Activated naive CD4-positive, alpha-beta T cell treated with anti-CD3 and anti-CD28 coated beads, Interleukin-2, amount 50 U/mL, for 16 hours (primary cell): ENCODE measurements at regions not wholly inside any gene's neighbourhood (a gene's known extent, or its start where the extent isn't known, plus 50 kb on each side); places are given as distances from the start of the nearest gene placed in this dataset.

Source experiments
- DNase-seq: peaks from one replicate; pipeline ENCODE4 v3.0.0-alpha.2; 2020

DNA sequence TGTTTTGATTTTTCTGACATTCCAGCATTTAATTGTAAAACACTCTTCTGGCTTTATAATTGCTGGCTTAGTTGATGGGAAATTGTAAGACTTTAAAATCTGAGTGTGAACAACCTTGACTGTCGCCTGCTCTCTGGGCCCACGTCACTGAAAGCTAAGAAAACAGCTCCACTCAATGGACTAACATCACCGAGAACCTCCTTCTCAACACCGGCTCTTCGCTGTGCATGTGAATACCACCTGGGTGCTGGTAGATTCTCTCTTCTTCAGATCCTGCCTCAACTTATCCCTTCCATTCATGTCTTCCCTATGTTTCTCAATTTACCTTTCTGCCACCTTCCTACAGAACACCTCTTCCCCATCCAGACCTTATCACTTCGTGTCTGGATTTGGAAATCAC, 523.1 kb upstream of the ID2 start:
- no peak for DNase-seq

DNA sequence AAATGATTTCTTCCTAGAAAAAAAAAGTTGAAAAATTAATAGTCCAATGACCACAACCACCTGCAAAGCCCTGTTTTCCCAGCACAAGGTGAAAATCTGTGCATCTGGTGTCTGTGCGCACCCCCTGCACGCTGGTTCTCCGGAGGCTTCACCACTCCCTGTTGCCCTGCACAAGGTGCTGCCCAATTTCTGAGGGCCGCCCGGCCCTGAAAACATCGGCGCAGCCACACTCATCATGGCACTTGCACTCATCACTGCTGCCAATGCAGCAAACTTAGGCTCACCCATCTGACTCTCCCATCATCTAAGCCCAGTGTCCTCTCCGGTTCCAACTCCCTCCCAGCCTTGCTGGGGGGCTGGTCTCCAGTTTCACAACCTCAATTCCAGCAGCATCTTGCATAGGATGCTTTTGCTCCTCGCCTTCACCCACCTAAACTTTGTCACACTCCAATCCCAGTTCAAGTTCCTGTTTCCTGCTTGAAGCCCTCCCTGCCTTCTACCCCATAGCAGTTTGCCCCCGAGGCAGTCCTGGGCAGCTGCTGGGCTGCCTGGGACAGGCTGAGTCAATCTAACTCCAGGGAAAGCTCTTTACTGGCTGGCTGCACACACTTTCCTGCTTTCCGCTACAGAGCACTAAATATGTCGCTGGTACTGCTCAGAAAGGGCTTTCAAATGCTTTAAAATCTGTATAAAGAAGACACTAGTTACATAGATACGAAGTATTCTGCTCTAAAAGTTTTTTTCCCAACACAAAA, 522.5 kb upstream of the ID2 start:
- DNase-seq = no peak

- no peak for DNase-seq
These were observed 521.8 kb upstream of the ID2 start for GRCh38 chr2:8159966-8160603.

GRCh38 chr2:8160959-8161358, 520.9 kb upstream of the ID2 start:
- no peak for DNase-seq

DNA sequence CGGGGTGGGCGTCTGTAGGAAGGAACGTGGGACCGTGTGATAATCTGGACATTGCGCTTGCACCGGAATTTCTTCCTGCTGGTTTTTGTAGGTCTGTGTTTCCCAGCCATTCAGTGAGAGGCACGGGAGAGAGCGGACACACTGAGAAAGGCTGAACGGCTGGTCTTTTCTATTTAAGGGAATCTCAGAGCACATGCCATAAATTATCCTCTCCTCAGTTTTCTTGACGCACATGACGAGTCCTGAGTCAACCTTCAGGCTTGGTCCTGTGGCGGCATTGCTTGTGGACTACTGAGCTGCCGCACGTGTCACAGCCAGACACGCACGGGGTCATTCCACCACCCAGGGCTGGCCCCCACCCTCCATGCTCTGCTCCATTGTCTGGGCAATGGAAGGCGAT, 519.3 kb upstream of the ID2 start:
- no peak for DNase-seq

DNA sequence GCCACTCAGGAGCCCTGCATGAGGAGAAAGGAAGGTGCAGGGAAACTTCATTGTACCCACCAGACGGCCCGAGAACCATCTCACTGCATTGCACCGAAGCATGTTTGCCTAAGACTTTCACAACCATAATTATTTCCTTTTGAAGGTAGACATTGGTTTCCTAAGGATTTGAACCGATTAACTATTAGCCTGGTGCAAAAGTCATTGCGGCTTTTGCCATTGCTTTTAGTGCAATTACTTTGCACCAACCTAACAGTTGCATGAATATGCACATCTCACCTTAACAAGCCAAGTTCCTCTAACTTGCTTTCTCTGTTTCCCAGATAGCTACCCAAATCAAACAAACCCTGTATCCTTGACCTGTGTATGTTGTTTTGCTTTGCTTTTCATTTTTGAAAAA, 516.3 kb upstream of the ID2 start:
- DNase-seq = no peak

GRCh38 chr2:8168022-8168717, 513.7 kb upstream of the ID2 start:
- no peak for DNase-seq

- no peak for DNase-seq
These were observed 512.9 kb upstream of the ID2 start for GRCh38 chr2:8168876-8169424.

GRCh38 chr2:8169443-8169842, 512.4 kb upstream of the ID2 start:
- DNase-seq = no peak

GRCh38 chr2:8170552-8171327, 511.1 kb upstream of the ID2 start:
- no peak for DNase-seq

DNA sequence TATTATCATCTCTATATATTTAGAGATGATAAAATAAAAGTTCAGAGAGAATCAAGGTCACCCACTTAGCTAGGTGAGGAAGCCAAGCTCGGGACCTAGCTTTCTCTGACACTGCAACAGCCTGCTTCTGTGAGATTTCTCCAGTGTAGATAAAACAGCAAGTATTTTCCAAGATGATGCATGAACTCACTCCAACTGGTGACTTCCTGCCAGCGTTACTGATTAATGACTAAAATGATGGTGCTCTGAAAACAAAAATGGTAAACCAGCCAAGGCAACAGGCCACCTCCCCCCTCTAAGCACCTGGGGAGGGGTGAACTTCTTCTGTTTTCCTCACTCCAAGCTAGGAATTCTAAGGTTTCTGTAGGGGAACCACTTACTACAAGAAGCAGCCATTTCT, 510.2 kb upstream of the ID2 start:
- no peak for DNase-seq

DNA sequence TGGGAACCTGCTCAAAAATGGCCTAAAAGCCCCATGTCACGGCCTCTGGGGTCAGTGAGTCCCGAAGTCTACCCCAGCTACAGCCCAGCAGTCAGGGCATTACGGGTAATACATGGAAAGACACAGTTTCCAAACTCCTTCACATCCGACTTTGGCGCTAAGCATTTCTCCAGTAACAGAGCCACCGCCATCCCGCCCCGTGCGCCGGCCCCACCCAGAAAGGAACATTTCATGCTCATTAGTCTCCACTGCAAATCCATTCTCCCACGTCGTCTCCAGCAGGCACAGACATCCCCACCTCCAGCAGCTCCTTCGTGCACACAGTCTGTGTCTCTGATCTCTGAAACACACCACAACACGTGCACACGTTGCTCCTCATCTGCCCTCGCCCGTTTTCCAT, 509.2 kb upstream of the ID2 start:
- DNase-seq = no peak

- no peak for DNase-seq
These were observed 507.1 kb upstream of the ID2 start for GRCh38 chr2:8174641-8175257.

GRCh38 chr2:8176887-8177286, 505.0 kb upstream of the ID2 start:
- DNase-seq = no peak

GRCh38 chr2:8177566-8177965, 504.3 kb upstream of the ID2 start:
- no peak for DNase-seq

DNA sequence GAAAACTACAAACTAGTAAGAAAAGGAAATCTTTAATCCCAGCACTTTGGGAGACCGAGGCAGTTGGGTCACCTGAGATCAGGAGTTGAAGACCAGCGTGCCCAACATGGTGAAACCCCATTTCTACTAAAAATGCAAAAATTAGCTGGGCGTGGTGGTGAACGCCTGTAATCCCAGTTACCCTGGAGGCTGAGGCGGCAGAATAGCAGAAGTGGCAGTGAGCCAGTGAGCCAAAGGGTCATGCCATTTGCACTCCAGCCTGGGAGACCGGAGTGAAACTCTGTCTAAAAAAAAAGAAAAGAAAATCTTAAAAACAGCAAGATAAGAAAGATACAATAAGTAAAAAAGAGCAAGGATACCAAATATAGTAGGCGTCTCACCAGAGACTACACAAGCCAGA, 502.9 kb upstream of the ID2 start:
- DNase-seq = no peak

DNA sequence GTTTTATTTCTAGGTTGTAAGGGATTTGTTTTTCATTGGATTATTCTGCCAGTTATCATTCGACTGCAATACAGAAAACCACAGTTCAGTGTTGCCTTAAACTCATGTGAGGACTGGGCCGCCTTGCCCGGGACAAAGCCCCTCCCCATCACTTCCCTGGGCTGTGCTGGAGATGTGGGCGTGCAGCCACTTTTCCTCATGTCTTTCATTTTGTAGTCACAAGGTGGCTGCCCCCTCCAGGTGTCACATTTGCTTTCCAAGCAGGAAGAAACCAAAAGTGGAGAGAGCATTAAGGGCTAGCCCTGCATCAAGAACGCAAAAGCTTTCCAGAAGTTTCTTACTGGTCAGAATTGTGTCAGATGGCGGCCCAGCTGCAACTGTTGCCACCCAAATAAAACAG, 492.5 kb upstream of the ID2 start:
- no peak for DNase-seq

DNA sequence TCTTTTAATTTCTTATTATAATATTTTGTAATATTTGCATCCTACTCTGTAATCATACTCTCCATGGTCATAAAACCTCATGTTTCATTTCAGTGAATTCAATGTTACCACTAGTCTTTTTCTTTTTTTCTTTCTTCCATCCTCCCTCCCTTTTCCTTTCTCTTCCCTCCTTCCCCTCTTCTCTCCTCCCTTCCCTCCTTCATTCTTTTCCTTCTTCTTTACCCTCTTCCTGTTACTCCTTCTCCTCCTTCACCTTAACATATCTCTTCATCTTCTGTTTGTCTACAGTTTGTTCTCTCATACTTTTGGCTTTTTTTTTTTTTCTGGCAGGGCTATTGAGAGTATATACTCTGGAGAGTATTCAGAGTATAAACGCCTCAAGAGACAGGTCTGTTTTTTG, 491.6 kb upstream of the ID2 start:
- no peak for DNase-seq

DNA sequence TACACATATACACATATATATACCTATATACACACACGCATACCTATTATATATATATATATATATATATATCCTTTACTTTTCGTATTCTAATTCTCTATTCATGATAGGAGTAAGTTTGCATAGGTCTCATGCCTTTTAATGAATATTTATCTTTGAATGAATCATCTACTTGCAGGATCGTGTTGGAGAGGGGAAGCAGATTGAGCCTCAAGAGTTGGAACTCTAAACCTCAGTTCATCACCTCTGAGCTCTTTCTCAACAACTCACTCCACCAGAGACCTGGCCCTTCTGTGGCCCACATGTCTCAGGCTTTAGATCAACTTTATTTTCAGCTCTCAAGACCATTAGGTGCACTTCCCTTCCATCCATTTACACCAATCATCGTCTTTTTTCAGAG, 490.4 kb upstream of the ID2 start:
- no peak for DNase-seq

DNA sequence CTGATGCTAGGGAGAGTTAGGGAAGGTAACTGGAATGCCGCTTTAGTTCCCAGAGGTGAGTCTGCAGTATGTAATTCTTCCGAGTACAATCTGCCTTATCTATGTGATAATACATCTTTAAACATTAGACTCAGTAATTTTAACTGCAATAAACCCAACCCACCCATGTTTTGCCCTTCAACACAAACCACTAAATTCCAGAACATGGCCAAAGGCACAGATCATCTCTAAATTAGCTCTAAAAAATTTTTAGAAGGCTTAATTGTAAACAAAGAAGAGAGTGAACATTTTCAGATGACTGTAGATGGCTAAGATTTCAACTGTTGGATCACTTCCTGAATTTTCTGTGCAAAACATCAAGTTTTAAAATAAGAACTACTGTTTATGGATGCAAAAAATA, 488.7 kb upstream of the ID2 start:
- DNase-seq = no peak

GRCh38 chr2:8193686-8194615, 487.9 kb upstream of the ID2 start:
- DNase-seq = no peak

DNA sequence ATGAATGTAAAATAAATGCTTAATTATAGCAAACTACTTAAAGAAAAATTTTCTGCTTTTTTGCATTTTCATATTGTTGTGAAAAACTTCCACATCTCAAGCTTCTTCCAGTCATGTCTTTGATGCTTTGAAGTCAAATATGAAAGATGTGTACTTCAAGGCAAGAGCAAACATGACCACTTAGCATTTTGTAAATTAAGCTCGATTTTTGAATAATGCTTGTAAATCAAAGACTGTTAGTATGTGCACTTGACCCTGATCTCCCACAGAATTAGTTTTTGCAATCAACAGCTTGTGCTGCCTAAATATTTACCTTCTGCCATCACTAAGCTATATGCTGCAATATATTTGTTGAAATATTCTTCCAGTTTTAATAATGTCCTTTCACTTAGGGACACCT, 486.1 kb upstream of the ID2 start:
- DNase-seq = no peak
